ENCODE measurements at regions not wholly inside any gene's neighbourhood (a gene's known extent, or its start where the extent isn't known, plus 50 kb on each side); places are given as distances from the start of the nearest gene placed in this dataset.

DNA sequence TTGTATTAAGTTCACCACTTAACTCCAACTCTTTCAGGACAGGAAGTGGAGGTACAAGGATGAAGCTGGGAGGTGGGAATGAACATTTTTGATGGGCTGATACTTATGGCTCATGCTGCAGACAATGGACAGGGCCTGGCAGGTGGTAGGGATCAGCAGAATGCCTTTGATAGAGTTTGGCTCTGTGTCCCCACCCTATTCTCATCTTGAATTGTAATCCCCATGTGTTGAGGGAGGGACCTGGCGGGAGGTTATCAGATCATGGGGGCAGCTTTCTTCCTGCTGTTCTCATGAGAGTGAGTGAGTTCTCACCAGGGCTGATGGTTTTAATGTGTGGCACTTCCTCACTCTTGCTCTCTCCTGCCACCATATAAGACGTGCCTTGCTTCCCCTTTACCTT lies 87.3 kb upstream of the PRLR start:
- H2AFZ ChIP-seq (ENCODE audit: insufficient read depth, low read length, poor library complexity) = no peak overlapping the region
- no peak overlapping the region for H3K4me2 ChIP-seq (ENCODE audit: low read length)
- H3K27me3 ChIP-seq (ENCODE audit: insufficient read depth, low read length) = no peaks in the 10 kb centered on the region
- H2BK12ac ChIP-seq (ENCODE audit: low read length) = no peak overlapping the region
- H3K27ac ChIP-seq (ENCODE audit: low read depth, low read length) = no peak overlapping the region
- H3K9ac ChIP-seq (ENCODE audit: low read length) = no peak overlapping the region
- no CpG with 5 or more reads among the region's 2 CpGs for WGBS (ENCODE audit: extremely low coverage, insufficient coverage, insufficient read length)
- DNase-seq = no peak
- no peaks in the 10 kb centered on the region for H3K9me3 ChIP-seq (ENCODE audit: insufficient read depth, low read depth, low read length)
- H4K8ac ChIP-seq (ENCODE audit: low read depth, low read length) = no peak overlapping the region
- H3K36me3 ChIP-seq (ENCODE audit: control insufficient read depth in 1 of 2, insufficient read depth in 2 of 2, low read length in 2 of 2) = no peaks in the 10 kb centered on the region
- no peak overlapping the region for H3K14ac ChIP-seq (ENCODE audit: low read length)
- H4K91ac ChIP-seq (ENCODE audit: low read depth, low read length) = no peak overlapping the region
- H3K4me1 ChIP-seq (ENCODE audit: control insufficient read depth in 1 of 2, insufficient read depth in 2 of 2, low read length in 2 of 2) = no peaks in the 10 kb centered on the region
- no peak overlapping the region for H3K23ac ChIP-seq (ENCODE audit: low read length)
- no peak overlapping the region for H4K12ac ChIP-seq (ENCODE audit: low read depth, low read length)
- H3K79me2 ChIP-seq (ENCODE audit: control insufficient read depth, insufficient read depth, low read length, poor library complexity) = no peaks in the 10 kb centered on the region
- H3K18ac ChIP-seq (ENCODE audit: low read length) = no peak overlapping the region
- no peak overlapping the region for H2BK120ac ChIP-seq (ENCODE audit: insufficient read depth, low read length, poor library complexity)
- no peaks in the 10 kb centered on the region for H3K79me1 ChIP-seq (ENCODE audit: low read length)
- no peak overlapping the region for H2BK5ac ChIP-seq (ENCODE audit: low read depth, low read length, poor library complexity)
- H3K4me3 ChIP-seq (ENCODE audit: low read depth, low read length) = no peak overlapping the region
- no peak overlapping the region for H2AK5ac ChIP-seq (ENCODE audit: low read length)
- no peak overlapping the region for H3K4ac ChIP-seq (ENCODE audit: low read depth, low read length)

DNA sequence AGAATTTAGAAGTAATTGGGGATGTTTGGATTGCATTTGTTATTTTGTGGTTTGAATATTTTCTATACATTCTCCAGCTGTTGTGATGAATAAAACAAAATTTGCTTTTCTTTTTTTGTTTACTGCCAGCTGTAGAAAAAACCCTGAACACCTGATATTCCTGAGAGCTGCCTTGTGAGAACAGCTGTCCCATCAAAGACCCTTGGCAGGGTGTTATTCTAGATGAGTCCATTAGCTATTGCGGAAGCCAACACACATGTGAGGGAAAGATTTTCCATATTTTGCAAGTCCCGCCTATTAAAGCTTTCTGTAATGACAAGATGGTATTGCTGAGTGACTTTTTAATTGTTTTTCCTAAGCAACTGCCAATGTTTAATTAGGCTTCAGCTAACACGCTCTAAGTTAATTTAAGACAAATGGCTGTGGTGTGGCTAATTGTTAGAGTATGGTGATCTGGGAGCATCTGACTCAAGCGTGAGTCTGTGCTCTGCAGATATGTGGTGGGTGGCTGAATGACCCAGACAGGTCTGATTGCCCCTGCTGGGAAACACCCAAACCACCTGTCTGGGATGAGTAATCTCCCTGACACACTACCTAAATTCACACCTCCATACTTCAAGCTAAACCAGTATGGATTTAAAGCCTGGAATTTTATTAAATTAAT lies 86.5 kb upstream of the PRLR start:
- Histone ChIP-seq H2AFZ (ENCODE audit: insufficient read depth, low read length, poor library complexity) (no peak overlapping the region), H3K4me3 (ENCODE audit: low read depth, low read length) (no peak overlapping the region), H3K14ac (ENCODE audit: low read length) (no peak overlapping the region), H2AK5ac (ENCODE audit: low read length) (no peak overlapping the region), H3K27ac (ENCODE audit: low read depth, low read length) (no peak overlapping the region), H3K79me2 (ENCODE audit: control insufficient read depth, insufficient read depth, low read length, poor library complexity) (no peaks in the 10 kb centered on the region), H3K79me1 (ENCODE audit: low read length) (no peaks in the 10 kb centered on the region), H2BK12ac (ENCODE audit: low read length) (no peak overlapping the region), H4K8ac (ENCODE audit: low read depth, low read length) (no peak overlapping the region), H3K36me3 (ENCODE audit: control insufficient read depth in 1 of 2, insufficient read depth in 2 of 2, low read length in 2 of 2) (no peaks in the 10 kb centered on the region), H3K4me2 (ENCODE audit: low read length) (no peak overlapping the region), H3K18ac (ENCODE audit: low read length) (no peak overlapping the region), H3K9me3 (ENCODE audit: insufficient read depth, low read depth, low read length) (no peaks in the 10 kb centered on the region), H2BK120ac (ENCODE audit: insufficient read depth, low read length, poor library complexity) (no peak overlapping the region), H4K12ac (ENCODE audit: low read depth, low read length) (no peak overlapping the region), H3K23ac (ENCODE audit: low read length) (no peak overlapping the region), H3K9ac (ENCODE audit: low read length) (no peak overlapping the region), H4K91ac (ENCODE audit: low read depth, low read length) (no peak overlapping the region), H3K4ac (ENCODE audit: low read depth, low read length) (no peak overlapping the region), H3K4me1 (ENCODE audit: control insufficient read depth in 1 of 2, insufficient read depth in 2 of 2, low read length in 2 of 2) (no peaks in the 10 kb centered on the region), H2BK5ac (ENCODE audit: low read depth, low read length, poor library complexity) (no peak overlapping the region), H3K27me3 (ENCODE audit: insufficient read depth, low read length) (no peaks in the 10 kb centered on the region)
- no peak for DNase-seq
- WGBS (ENCODE audit: extremely low coverage, insufficient coverage, insufficient read length) = no CpG with 5 or more reads among the region's 4 CpGs

- WGBS (ENCODE audit: extremely low coverage, insufficient coverage, insufficient read length) = no CpG with 5 or more reads among the region's 2 CpGs
These were observed 83.0 kb upstream of the PRLR start for GRCh38 chr5:35313291-35313690.

GRCh38 chr5:35312267-35312666 lies 82.0 kb upstream of the PRLR start:
- no peak overlapping the region for H3K18ac ChIP-seq (ENCODE audit: low read length)
- no peaks in the 10 kb centered on the region for H3K36me3 ChIP-seq (ENCODE audit: control insufficient read depth in 1 of 2, insufficient read depth in 2 of 2, low read length in 2 of 2)
- H3K4ac ChIP-seq (ENCODE audit: low read depth, low read length) = no peak overlapping the region
- no peaks in the 10 kb centered on the region for H3K79me2 ChIP-seq (ENCODE audit: control insufficient read depth, insufficient read depth, low read length, poor library complexity)
- H3K27ac ChIP-seq (ENCODE audit: low read depth, low read length) = no peak overlapping the region
- no peak overlapping the region for H4K8ac ChIP-seq (ENCODE audit: low read depth, low read length)
- H2BK12ac ChIP-seq (ENCODE audit: low read length) = no peak overlapping the region
- H3K9ac ChIP-seq (ENCODE audit: low read length) = no peak overlapping the region
- no peak overlapping the region for H2AK5ac ChIP-seq (ENCODE audit: low read length)
- WGBS (ENCODE audit: extremely low coverage, insufficient coverage, insufficient read length) = no CpG with 5 or more reads among the region's 1 CpG
- no peak overlapping the region for H3K23ac ChIP-seq (ENCODE audit: low read length)
- H3K27me3 ChIP-seq (ENCODE audit: insufficient read depth, low read length) = no peaks in the 10 kb centered on the region
- H3K14ac ChIP-seq (ENCODE audit: low read length) = no peak overlapping the region
- no peak overlapping the region for H2BK120ac ChIP-seq (ENCODE audit: insufficient read depth, low read length, poor library complexity)
- no peak overlapping the region for H3K4me2 ChIP-seq (ENCODE audit: low read length)
- no peaks in the 10 kb centered on the region for H3K79me1 ChIP-seq (ENCODE audit: low read length)
- no peak for DNase-seq
- no peak overlapping the region for H2BK5ac ChIP-seq (ENCODE audit: low read depth, low read length, poor library complexity)
- H3K4me3 ChIP-seq (ENCODE audit: low read depth, low read length) = no peak overlapping the region
- no peak overlapping the region for H4K91ac ChIP-seq (ENCODE audit: low read depth, low read length)
- H2AFZ ChIP-seq (ENCODE audit: insufficient read depth, low read length, poor library complexity) = no peak overlapping the region
- H3K4me1 ChIP-seq (ENCODE audit: control insufficient read depth in 1 of 2, insufficient read depth in 2 of 2, low read length in 2 of 2) = no peaks in the 10 kb centered on the region
- H3K9me3 ChIP-seq (ENCODE audit: insufficient read depth, low read depth, low read length) = no peaks in the 10 kb centered on the region
- H4K12ac ChIP-seq (ENCODE audit: low read depth, low read length) = no peak overlapping the region

More at GRCh38 chr5:35313291-35313690, 83.0 kb upstream of the PRLR start:
- H2AK5ac ChIP-seq (ENCODE audit: low read length) = no peak overlapping the region
- DNase-seq = peak in 1 of 2 donors; percentile 42
- no peak overlapping the region for H4K91ac ChIP-seq (ENCODE audit: low read depth, low read length)
- no peak overlapping the region for H4K8ac ChIP-seq (ENCODE audit: low read depth, low read length)
- H2AFZ ChIP-seq (ENCODE audit: insufficient read depth, low read length, poor library complexity) = no peak overlapping the region
- H3K79me1 ChIP-seq (ENCODE audit: low read length) = no peaks in the 10 kb centered on the region
- H3K4me2 ChIP-seq (ENCODE audit: low read length) = no peak overlapping the region
- no peak overlapping the region for H2BK5ac ChIP-seq (ENCODE audit: low read depth, low read length, poor library complexity)
- H2BK12ac ChIP-seq (ENCODE audit: low read length) = no peak overlapping the region
- no peak overlapping the region for H3K27ac ChIP-seq (ENCODE audit: low read depth, low read length)
- H3K9me3 ChIP-seq (ENCODE audit: insufficient read depth, low read depth, low read length) = no peaks in the 10 kb centered on the region
- H3K36me3 ChIP-seq (ENCODE audit: control insufficient read depth in 1 of 2, insufficient read depth in 2 of 2, low read length in 2 of 2) = no peaks in the 10 kb centered on the region
- H3K4me1 ChIP-seq (ENCODE audit: control insufficient read depth in 1 of 2, insufficient read depth in 2 of 2, low read length in 2 of 2) = no peaks in the 10 kb centered on the region
- no peak overlapping the region for H3K4ac ChIP-seq (ENCODE audit: low read depth, low read length)
- no peak overlapping the region for H3K18ac ChIP-seq (ENCODE audit: low read length)
- H3K9ac ChIP-seq (ENCODE audit: low read length) = no peak overlapping the region
- no peak overlapping the region for H3K14ac ChIP-seq (ENCODE audit: low read length)
- H3K27me3 ChIP-seq (ENCODE audit: insufficient read depth, low read length) = no peaks in the 10 kb centered on the region
- H2BK120ac ChIP-seq (ENCODE audit: insufficient read depth, low read length, poor library complexity) = no peak overlapping the region
- H3K4me3 ChIP-seq (ENCODE audit: low read depth, low read length) = no peak overlapping the region
- H3K23ac ChIP-seq (ENCODE audit: low read length) = no peak overlapping the region
- no peaks in the 10 kb centered on the region for H3K79me2 ChIP-seq (ENCODE audit: control insufficient read depth, insufficient read depth, low read length, poor library complexity)
- H4K12ac ChIP-seq (ENCODE audit: low read depth, low read length) = no peak overlapping the region

All from trophoblast cell (in vitro differentiated cells and primary cell).